PC-9 (cell line): ENCODE measurements at regions not wholly inside any gene's neighbourhood (a gene's known extent, or its start where the extent isn't known, plus 50 kb on each side); places are given as distances from the start of the nearest gene placed in this dataset.

Experiments
- BruUV-seq: library from RNA; stranded (reverse); fragments of 400-500 nt; replicated peaks from 2 replicates; lab custom pipeline; 2021; lab: Mats Ljungman, UMichigan
- CTCF ChIA-PET: fragments of 300-600 bp; sonication (Branson Sonifier 250); formaldehyde crosslinking; loops from one replicate; lab custom pipeline; 2022; ENCODE audit warnings: antibody characterized with exemption; lab: Charles Lee
- POLR2A ChIA-PET: fragments of 300-600 bp; sonication (Branson Sonifier 250); formaldehyde crosslinking; loops from one replicate; lab custom pipeline; 2022; ENCODE audit warnings: antibody characterized with exemption; ENCODE audit not compliant: unreplicated experiment; lab: Charles Lee
- DNase-seq, 2 experiments: peaks; one replicate each; pipeline versions ENCODE4 v3.0.0 to v3.0.0-alpha.2; 2015 to 2022; ENCODE audit warnings: mixed read lengths in 1 of 2
- H2AFZ ChIP-seq: fragments of 200-600 bp; sonication (generic); 2 replicates; pipeline ENCODE4 v1.8.1; 2017; ENCODE audit warnings: antibody characterized with exemption
- H3F3A ChIP-seq: fragments of 200-600 bp; sonication (generic); 2 replicates; pipeline ENCODE4 v1.8.1; 2017; ENCODE audit warnings: antibody characterized with exemption, mild to moderate bottlenecking, low read depth; ENCODE audit not compliant: insufficient read depth
- H3K27ac ChIP-seq: fragments of 200-600 bp; sonication (generic); 2 replicates; pipeline ENCODE4 v1.6.1; 2016; ENCODE audit warnings: mixed run types
- H3K27me3 ChIP-seq: fragments of 200-600 bp; sonication (generic); 2 replicates; pipeline ENCODE4 v1.6.1; 2016; ENCODE audit warnings: low read depth, mixed run types; ENCODE audit not compliant: insufficient read depth
- H3K36me3 ChIP-seq: fragments of 200-600 bp; sonication (generic); 2 replicates; pipeline ENCODE4 v1.6.1; 2016; ENCODE audit warnings: low read depth, mixed run types
- H3K4me1 ChIP-seq: fragments of 200-600 bp; sonication (generic); replicated peaks from 2 replicates; pipeline ENCODE4 v1.6.1; 2016; ENCODE audit warnings: mixed run types; ENCODE audit not compliant: insufficient read depth
- H3K4me2 ChIP-seq: fragments of 200-600 bp; sonication (generic); 2 replicates; pipeline ENCODE4 v1.6.1; 2017; ENCODE audit warnings: mixed run types
- H3K4me3 ChIP-seq: fragments of 200-600 bp; sonication (generic); 2 replicates; pipeline ENCODE4 v1.6.1; 2016; ENCODE audit warnings: mixed run types
- H3K79me2 ChIP-seq: fragments of 200-600 bp; sonication (generic); 2 replicates; pipeline ENCODE4 v1.6.1; 2017; ENCODE audit warnings: low read depth, mixed run types
- H3K9me2 ChIP-seq: fragments of 200-600 bp; sonication (generic); 2 replicates; pipeline ENCODE4 v1.8.1; 2017; ENCODE audit warnings: mild to moderate bottlenecking; ENCODE audit not compliant: insufficient read depth
- H3K9me3 ChIP-seq: fragments of 200-600 bp; sonication (generic); 2 replicates; pipeline ENCODE4 v1.8.1; 2016; ENCODE audit warnings: low read depth; ENCODE audit not compliant: insufficient read depth
- H4K20me1 ChIP-seq: fragments of 200-600 bp; sonication (generic); 2 replicates; pipeline ENCODE4 v1.8.1; 2017; ENCODE audit not compliant: insufficient read depth
- EZH2 ChIP-seq: fragments of 200-600 bp; sonication (generic); IDR thresholded peaks from 2 replicates; pipeline ENCODE4 v1.8.0; 2017; ENCODE audit warnings: antibody characterized with exemption, low read depth
- intact Hi-C: fragments of 100-400 bp; cut with micrococcal nuclease; formaldehyde crosslinking; loops from one replicate; pipeline ENCODE4 v1.10.0; 2022; ENCODE audit not compliant: unreplicated experiment
- TF ChIP-seq, protein P1 (sequence below): fragments of 200-600 bp; sonication (generic); conservative IDR thresholded peaks from 2 replicates; pipeline ENCODE4 v1.6.1; 2017; ENCODE audit warnings: mixed run types, antibody characterized with exemption, mild to moderate bottlenecking, moderate library complexity

DNA sequence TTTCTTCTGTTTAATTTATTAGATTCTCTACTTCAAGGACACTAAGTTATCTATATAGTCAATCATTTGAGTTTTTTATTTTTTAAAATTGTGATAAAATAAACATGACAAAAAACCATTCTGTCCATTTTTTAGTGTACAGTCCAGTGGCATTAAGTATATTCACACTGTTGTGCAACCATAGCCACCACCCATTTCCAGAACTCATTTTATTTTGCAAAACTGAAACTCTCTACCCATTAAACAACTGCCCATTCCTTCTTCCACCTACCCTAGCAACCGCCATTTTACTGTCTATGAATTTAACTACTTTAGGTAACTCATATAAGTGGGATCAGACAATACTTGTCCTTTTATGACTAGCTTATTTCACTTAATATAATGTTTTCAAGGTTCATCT is 275.6 kb downstream of the SH3GL2 start:
- intact Hi-C loops: no loop called here

DNA sequence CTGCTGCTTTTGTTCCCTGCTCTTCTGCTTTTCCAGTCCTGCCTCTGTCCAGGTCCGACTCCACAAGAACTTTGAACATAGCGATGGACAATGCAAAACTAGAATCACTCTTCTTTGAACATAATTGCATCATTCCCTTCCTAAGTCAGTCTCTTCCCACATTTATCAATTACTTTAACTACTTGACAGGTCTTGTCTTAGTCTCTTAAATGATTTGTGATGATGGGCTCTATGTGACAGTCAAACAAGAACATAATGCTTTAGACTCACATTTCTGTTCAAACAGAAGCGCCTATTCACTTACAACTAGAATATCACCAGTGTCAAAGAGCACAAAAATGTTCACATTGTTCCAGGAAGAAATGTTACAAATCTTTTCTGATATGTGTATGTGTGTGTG is 278.1 kb downstream of the SH3GL2 start:
- Histone ChIP-seq H3K79me2 (no peaks in the 10 kb centered on the region), H3K9me2 (no peaks in the 10 kb centered on the region), H4K20me1 (no peaks in the 10 kb centered on the region), H3K4me3 (no peak overlapping the region), H2AFZ (no peak overlapping the region), H3K27me3 (no peaks in the 10 kb centered on the region; the same call in 1 of the 2 replicates), H3K9me3 (no peaks in the 10 kb centered on the region), H3F3A (no peaks in the 10 kb centered on the region), H3K27ac (no peak overlapping the region), H3K4me2 (no peak overlapping the region), H3K4me1 (no peaks in the 10 kb centered on the region), H3K36me3 (no peaks in the 10 kb centered on the region)
- DNase-seq: no peak
- ChIA-PET POLR2A (no interaction called here), CTCF (no interaction called here)
- intact Hi-C loops: no loop called here
- no TSS peak for BruUV-seq
- TF ChIP-seq, protein P1, sequence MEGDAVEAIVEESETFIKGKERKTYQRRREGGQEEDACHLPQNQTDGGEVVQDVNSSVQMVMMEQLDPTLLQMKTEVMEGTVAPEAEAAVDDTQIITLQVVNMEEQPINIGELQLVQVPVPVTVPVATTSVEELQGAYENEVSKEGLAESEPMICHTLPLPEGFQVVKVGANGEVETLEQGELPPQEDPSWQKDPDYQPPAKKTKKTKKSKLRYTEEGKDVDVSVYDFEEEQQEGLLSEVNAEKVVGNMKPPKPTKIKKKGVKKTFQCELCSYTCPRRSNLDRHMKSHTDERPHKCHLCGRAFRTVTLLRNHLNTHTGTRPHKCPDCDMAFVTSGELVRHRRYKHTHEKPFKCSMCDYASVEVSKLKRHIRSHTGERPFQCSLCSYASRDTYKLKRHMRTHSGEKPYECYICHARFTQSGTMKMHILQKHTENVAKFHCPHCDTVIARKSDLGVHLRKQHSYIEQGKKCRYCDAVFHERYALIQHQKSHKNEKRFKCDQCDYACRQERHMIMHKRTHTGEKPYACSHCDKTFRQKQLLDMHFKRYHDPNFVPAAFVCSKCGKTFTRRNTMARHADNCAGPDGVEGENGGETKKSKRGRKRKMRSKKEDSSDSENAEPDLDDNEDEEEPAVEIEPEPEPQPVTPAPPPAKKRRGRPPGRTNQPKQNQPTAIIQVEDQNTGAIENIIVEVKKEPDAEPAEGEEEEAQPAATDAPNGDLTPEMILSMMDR: no peak
- no peak for TF ChIP-seq EZH2

More for the DNA sequence above, 275.6 kb downstream of the SH3GL2 start:
- H3K27ac ChIP-seq: no peak overlapping the region
- H3K36me3 ChIP-seq: no peaks in the 10 kb centered on the region
- no peaks in the 10 kb centered on the region for H4K20me1 ChIP-seq
- no peak overlapping the region for H3K4me2 ChIP-seq
- no peak overlapping the region for H3K4me3 ChIP-seq
- H3K27me3 ChIP-seq: no peaks in the 10 kb centered on the region; the same call in 1 of the 2 replicates
- POLR2A ChIA-PET: no interaction called here
- H3K9me2 ChIP-seq: no peaks in the 10 kb centered on the region
- H2AFZ ChIP-seq: no peak overlapping the region
- no peaks in the 10 kb centered on the region for H3F3A ChIP-seq
- no peak for TF ChIP-seq EZH2
- TF ChIP-seq, protein P1: no peak
- CTCF ChIA-PET: no interaction called here
- no peaks in the 10 kb centered on the region for H3K9me3 ChIP-seq
- BruUV-seq: no TSS peak
- H3K4me1 ChIP-seq: no peaks in the 10 kb centered on the region
- no peaks in the 10 kb centered on the region for H3K79me2 ChIP-seq
- no peak for DNase-seq

DNA sequence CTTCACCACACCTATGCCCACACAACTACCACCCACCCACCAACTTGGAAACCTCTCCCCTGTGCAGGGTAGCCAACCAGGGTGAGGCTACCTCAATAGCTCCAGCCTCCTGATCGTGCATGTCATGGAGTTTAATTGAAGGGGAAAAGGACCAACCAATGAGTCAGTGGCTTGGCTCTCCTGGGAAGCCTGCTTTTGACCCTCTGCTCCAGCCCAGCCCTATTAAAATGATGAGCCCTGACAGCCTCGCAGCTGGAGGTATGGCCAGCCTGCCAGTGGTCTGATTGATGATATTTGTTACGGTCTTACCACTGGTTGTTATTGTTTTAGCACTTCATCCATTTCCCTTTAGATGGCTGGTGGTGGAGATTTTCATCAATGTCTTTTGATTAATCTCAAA is 280.4 kb downstream of the SH3GL2 start:
- BruUV-seq: no TSS peak
- H2AFZ ChIP-seq: no peak overlapping the region
- no peaks in the 10 kb centered on the region for H3K9me3 ChIP-seq
- no peak overlapping the region for H3K27ac ChIP-seq
- no peak overlapping the region for H3K4me2 ChIP-seq
- H3K79me2 ChIP-seq: no peaks in the 10 kb centered on the region
- no peaks in the 10 kb centered on the region for H3F3A ChIP-seq
- H3K27me3 ChIP-seq: no peaks in the 10 kb centered on the region; the same call in 1 of the 2 replicates
- H3K4me3 ChIP-seq: no peak overlapping the region
- H3K9me2 ChIP-seq: no peaks in the 10 kb centered on the region
- intact Hi-C loops: no loop called here
- H3K4me1 ChIP-seq: no peaks in the 10 kb centered on the region
- ChIA-PET CTCF (no interaction called here), POLR2A (interaction anchor here (0.6 kb wide), 1 partner anchor 61 kb away, joined by 18 read pairs; no protein-coding TSS in a partner anchor)
- TF ChIP-seq, protein P1: no peak
- TF ChIP-seq EZH2: no peak
- no peaks in the 10 kb centered on the region for H4K20me1 ChIP-seq
- DNase-seq: no peak
- no peaks in the 10 kb centered on the region for H3K36me3 ChIP-seq
